GM10248 (cell line): ENCODE measurements at regions not wholly inside any gene's neighbourhood (a gene's known extent, or its start where the extent isn't known, plus 50 kb on each side); places are given as distances from the start of the nearest gene placed in this dataset.

Source experiments
- CTCF ChIA-PET: fragments of 300-600 bp; sonication (Branson Sonifier 250); formaldehyde crosslinking; extraction: SDS; loops from one replicate; lab custom pipeline; 2021; ENCODE audit warnings: antibody characterized with exemption; lab: Yijun Ruan, JAX
- POLR2A ChIA-PET: fragments of 350-650 bp; sonication (Branson Sonifier 250); formaldehyde crosslinking; extraction: SDS; loops from one replicate; lab custom pipeline; 2020; ENCODE audit warnings: antibody characterized with exemption; lab: Yijun Ruan, JAX
- DNase-seq: peaks from one replicate; pipeline ENCODE4 v3.0.0; 2012; ENCODE audit errors: extremely low spot score
- CTCF ChIP-seq: IDR thresholded peaks from 2 replicates; pipeline ENCODE4 v1.5.1; 2012; ENCODE audit warnings: mild to moderate bottlenecking, low read depth; ENCODE audit errors: extremely low read depth, missing control alignments, control extremely low read depth

GRCh38 chr6:149153100-149153499 lies 164.4 kb upstream of the TAB2 start:
- POLR2A ChIA-PET, result no interaction called here
- CTCF ChIA-PET, result interaction anchor here (1.5 to 4.0 kb wide), 5 partner anchors 10 to 21 kb away, joined by 5 to 24 read pairs (median 6); no protein-coding TSS in a partner anchor
- no peak for TF ChIP-seq CTCF
- no peak for DNase-seq

- CTCF ChIA-PET, result interaction anchor here (1.0 to 4.0 kb wide), 5 partner anchors 10 to 120 kb away, joined by 3 to 24 read pairs (median 6); no protein-coding TSS in a partner anchor
- DNase-seq, result no peak
- no peak for TF ChIP-seq CTCF
- POLR2A ChIA-PET, result no interaction called here
Observed at GRCh38 chr6:149153693-149154092, 163.8 kb upstream of the TAB2 start.

GRCh38 chr6:149154261-149154821 lies 163.2 kb upstream of the TAB2 start:
- ChIA-PET CTCF (interaction anchor here (1.0 to 4.0 kb wide), 7 partner anchors 9 to 119 kb away, joined by 3 to 24 read pairs (median 5); no protein-coding TSS in a partner anchor), POLR2A (no interaction called here)
- no peak for TF ChIP-seq CTCF
- DNase-seq, result no peak

DNA sequence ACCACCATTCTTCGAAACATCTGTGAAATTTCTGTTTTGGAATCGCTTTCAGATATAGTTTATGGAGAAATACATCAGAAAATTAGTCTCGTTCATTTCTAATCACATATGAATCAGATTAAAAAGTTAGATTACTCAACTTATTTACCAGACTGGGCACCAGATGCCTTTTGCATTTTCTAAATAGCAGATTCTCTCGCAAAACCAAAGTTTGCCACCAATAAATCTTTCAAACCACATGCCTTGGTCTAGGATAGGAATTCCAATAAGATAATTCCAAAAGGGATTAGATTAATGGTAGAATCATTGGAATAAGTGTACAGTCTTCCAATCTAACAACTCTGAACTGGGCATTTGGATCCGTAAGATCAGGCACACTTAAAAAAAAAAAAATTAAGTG lies 160.4 kb upstream of the TAB2 start:
- CTCF ChIA-PET, result no interaction called here
- TF ChIP-seq CTCF, result no peak
- no peak for DNase-seq
- POLR2A ChIA-PET, result no interaction called here

DNA sequence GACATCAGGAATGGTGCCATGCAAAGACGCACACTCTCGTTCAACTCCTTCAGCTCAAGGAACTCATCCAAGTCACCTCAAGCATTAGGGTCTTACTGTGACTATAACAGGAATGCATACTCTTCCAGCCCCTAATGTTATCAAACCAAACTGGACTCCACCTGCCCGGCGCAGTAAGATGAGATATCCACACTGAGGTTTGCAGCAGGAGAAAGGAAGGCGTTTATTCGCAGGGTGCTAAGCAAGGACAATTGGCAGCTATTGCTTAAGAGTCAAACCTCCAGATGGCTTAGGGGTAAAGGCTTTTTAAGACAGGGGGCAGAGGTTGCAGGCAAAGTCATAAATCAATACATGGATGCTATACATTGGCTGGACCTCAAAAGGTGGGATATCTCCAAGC lies 159.4 kb upstream of the TAB2 start:
- CTCF ChIA-PET, result no interaction called here
- POLR2A ChIA-PET, result no interaction called here
- no peak for TF ChIP-seq CTCF
- DNase-seq, result no peak

DNA sequence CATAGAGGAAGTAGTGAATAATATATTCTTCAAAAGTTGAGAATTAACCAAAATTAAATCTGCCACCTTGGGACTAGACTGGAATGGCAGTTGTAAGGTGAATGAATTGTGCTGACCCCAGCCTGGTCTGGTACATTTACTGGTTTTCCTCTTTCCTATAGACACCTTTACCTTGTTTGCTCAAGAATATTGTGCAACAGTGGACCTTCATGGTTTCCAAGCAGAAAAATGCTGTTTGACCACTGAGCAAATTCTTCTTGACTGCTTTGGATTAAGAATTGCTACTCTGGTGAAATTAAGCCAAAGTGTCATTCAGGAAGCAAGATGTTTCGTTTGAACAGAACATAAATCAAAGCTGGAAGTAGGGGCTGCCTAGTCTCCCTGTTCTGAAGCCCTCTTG lies 156.6 kb upstream of the TAB2 start:
- CTCF ChIA-PET, result no interaction called here

More for the DNA sequence above, 156.6 kb upstream of the TAB2 start:
- TF ChIP-seq CTCF, result no peak
- no peak for DNase-seq
- POLR2A ChIA-PET, result no interaction called here
